Endothelial cell of umbilical vein (primary cell): ENCODE measurements at regions not wholly inside any gene's neighbourhood (a gene's known extent, or its start where the extent isn't known, plus 50 kb on each side); places are given as distances from the start of the nearest gene placed in this dataset.

Source experiments
- BruUV-seq: library from RNA; stranded (reverse); fragments of 400-500 nt; replicated peaks from 2 replicates; lab custom pipeline; 2021; lab: Mats Ljungman, UMichigan
- CTCF ChIA-PET: fragments of 300-600, 350-600 bp; sonication (Branson Sonifier 250); formaldehyde crosslinking; loops from one replicate; lab custom pipeline; 2021; ENCODE audit warnings: antibody characterized with exemption, inconsistent platforms; lab: Charles Lee
- POLR2A ChIA-PET: fragments of 300-600, 350-600 bp; sonication (Branson Sonifier 250); formaldehyde crosslinking; loops from one replicate; lab custom pipeline; 2021; ENCODE audit warnings: antibody characterized with exemption, inconsistent platforms; lab: Charles Lee
- DNase-seq: peaks from one replicate; pipeline ENCODE4 v3.0.0-alpha.2; 2011; ENCODE audit warnings: low read depth, low spot score
- FAIRE-seq: peaks from 2 replicates; lab custom pipeline; 2011; peaks lifted over from hg19 to GRCh38; lab: Jason Lieb, UNC
- H2AFZ ChIP-seq: 2 replicates; pipeline ENCODE4 v1.6.0; 2012; ENCODE audit warnings: low read depth, low read length, control low read depth, inconsistent platforms
- H3K27ac ChIP-seq: 2 replicates; pipeline ENCODE4 v1.5.1; 2011; ENCODE audit warnings: low read depth, mild to moderate bottlenecking, control low read depth, low read length, moderate library complexity; ENCODE audit not compliant: insufficient read depth
- H3K27me3 ChIP-seq, 2 experiments: 2 replicates each; pipeline versions ENCODE4 v1.6.0 to v1.6.1; 2011; ENCODE audit warnings: low read length in 2 of 2, mixed read lengths in 1 of 2; ENCODE audit not compliant: control insufficient read depth in 2 of 2, insufficient read depth in 2 of 2
- H3K36me3 ChIP-seq, 2 experiments: 2 replicates in 1 of 2; 3 replicates in 1 of 2; pipeline ENCODE4 v1.5.1; 2011; ENCODE audit warnings: low read length in 2 of 2, mild to moderate bottlenecking in 1 of 2, moderate library complexity in 1 of 2; ENCODE audit not compliant: control insufficient read depth in 2 of 2, insufficient read depth in 2 of 2; ENCODE audit errors: extremely low read depth in 1 of 2
- H3K4me1 ChIP-seq: 3 replicates; pipeline ENCODE4 v1.5.1; 2011; ENCODE audit warnings: mild to moderate bottlenecking, low read length; ENCODE audit not compliant: control insufficient read depth, insufficient read depth; ENCODE audit errors: extremely low read depth
- H3K4me2 ChIP-seq: 2 replicates; pipeline ENCODE4 v1.6.1; 2011; ENCODE audit warnings: low read length, control low read depth, mixed read lengths; ENCODE audit not compliant: insufficient read depth
- H3K4me3 ChIP-seq, 3 experiments: fragments of 200-600 bp in 1 of 3; sonication (generic), shearing (Covaris generic) in 1 of 3; replicated peaks in 1 of 3; 2 replicates each; pipeline ENCODE4 v1.5.1; 2011 to 2016; ENCODE audit warnings: control low read depth in 3 of 3, low read length in 3 of 3, mild to moderate bottlenecking in 2 of 3, inconsistent platforms in 1 of 3, low read depth in 1 of 3, moderate library complexity in 1 of 3; ENCODE audit not compliant: insufficient read depth in 1 of 3
- H3K79me2 ChIP-seq: 2 replicates; pipeline ENCODE4 v1.6.0; 2012; ENCODE audit warnings: low read length, inconsistent platforms; ENCODE audit not compliant: control insufficient read depth, insufficient read depth
- H3K9ac ChIP-seq: replicated peaks from 2 replicates; pipeline ENCODE3; 2011; ENCODE audit warnings: low read length, control low read depth; ENCODE audit not compliant: insufficient read depth; ENCODE audit errors: extremely low read depth
- H3K9me1 ChIP-seq: replicated peaks from 3 replicates; pipeline ENCODE4 v1.6.0; 2011; ENCODE audit warnings: mild to moderate bottlenecking, low read length; ENCODE audit not compliant: control insufficient read depth, insufficient read depth; ENCODE audit errors: extremely low read depth
- H3K9me3 ChIP-seq: replicated peaks from 2 replicates; pipeline ENCODE4 v1.5.1; 2012; ENCODE audit warnings: low read length, inconsistent platforms; ENCODE audit not compliant: control insufficient read depth, insufficient read depth
- H4K20me1 ChIP-seq: replicated peaks from 2 replicates; pipeline ENCODE3; 2011; ENCODE audit warnings: mild to moderate bottlenecking, low read length; ENCODE audit not compliant: control insufficient read depth, insufficient read depth; ENCODE audit errors: extremely low read depth
- EZH2 ChIP-seq: IDR thresholded peaks from 2 replicates; pipeline ENCODE4 v1.6.1; 2012; ENCODE audit warnings: borderline replicate concordance, low read depth, mild to moderate bottlenecking, moderate library complexity, low read length, inconsistent platforms; ENCODE audit not compliant: severe bottlenecking
- FOS ChIP-seq: IDR thresholded peaks from 2 replicates; pipeline ENCODE4 v1.6.1; 2011; ENCODE audit warnings: mild to moderate bottlenecking, low read length, moderate library complexity, borderline replicate concordance; ENCODE audit not compliant: insufficient read depth
- GATA2 ChIP-seq: IDR thresholded peaks from 2 replicates; pipeline ENCODE4 v1.7.0; 2011; ENCODE audit warnings: low read depth, mild to moderate bottlenecking, moderate library complexity, mixed read lengths, low read length; ENCODE audit not compliant: insufficient read length, insufficient read depth
- JUN ChIP-seq: IDR thresholded peaks from 2 replicates; pipeline ENCODE4 v1.6.1; 2011; ENCODE audit warnings: borderline replicate concordance, low read depth; ENCODE audit not compliant: insufficient read length, insufficient read depth
- MYC ChIP-seq: IDR thresholded peaks from one replicate; pipeline ENCODE4 v1.6.1; 2011; ENCODE audit warnings: mild to moderate bottlenecking, low read depth, low read length
- POLR2A ChIP-seq: IDR thresholded peaks from 2 replicates; pipeline ENCODE4 v1.6.1; 2012; ENCODE audit warnings: low read depth, mild to moderate bottlenecking, control low read depth, low read length
- POLR2AphosphoS5 ChIP-seq: IDR thresholded peaks from 2 replicates; pipeline ENCODE4 v1.6.1; 2012; ENCODE audit warnings: low read depth, mild to moderate bottlenecking, control low read depth, low read length, moderate library complexity; ENCODE audit not compliant: insufficient read depth
- dilution Hi-C: fragments of 300-500 bp; cut with MboI; formaldehyde crosslinking; loops from one replicate; pipeline ENCODE4 v1.15.0; 2019; ENCODE audit warnings: low sequenced_read_pairs; ENCODE audit not compliant: extremely low pct_ligation_motif_present
- intact Hi-C: fragments of 100-400 bp; cut with micrococcal nuclease; formaldehyde crosslinking; loops from one replicate; pipeline ENCODE4 v1.10.0; 2022
- TF ChIP-seq, protein P1 (sequence below): IDR thresholded peaks from 2 replicates; pipeline ENCODE4 v1.6.1; 2011; ENCODE audit not compliant: insufficient read depth, insufficient read length
- TF ChIP-seq, protein P2 (sequence below), 2 donors: IDR thresholded peaks; 1 replicate in 1 of 2; 2 replicates in 1 of 2; pipeline ENCODE4 v1.5.1; 2011; ENCODE audit warnings: low read length in 2 of 2, mild to moderate bottlenecking in 2 of 2, moderate library complexity in 2 of 2, control low read depth in 1 of 2, inconsistent platforms in 1 of 2, low read depth in 1 of 2; ENCODE audit not compliant: insufficient read depth in 1 of 2; ENCODE audit errors: extremely low read depth in 1 of 2

DNA sequence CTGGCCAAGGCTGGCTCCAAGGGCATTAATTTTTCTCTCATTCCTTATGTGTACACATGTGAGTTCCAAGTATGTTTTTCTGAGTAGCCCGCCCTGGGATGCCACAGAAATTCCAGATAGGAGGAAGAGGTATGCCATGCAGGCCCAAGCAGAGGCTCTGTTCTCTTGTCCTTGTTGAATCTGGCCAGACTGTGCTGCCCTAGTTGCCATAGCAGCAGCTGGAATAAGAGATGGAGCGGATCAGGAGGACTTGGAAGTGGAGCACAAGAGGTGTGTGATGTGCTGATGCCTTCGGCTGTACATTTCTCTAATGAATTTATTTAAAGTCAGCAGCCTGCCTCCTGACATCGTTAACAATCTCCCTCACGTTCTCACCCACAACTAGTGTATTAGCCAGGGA lies 235.6 kb upstream of the RPS23 start:
- H4K20me1 ChIP-seq, result no peaks in the 10 kb centered on the region
- H3K9ac ChIP-seq, result no peak overlapping the region
- H3K27me3 ChIP-seq, result no peaks in the 10 kb centered on the region
- intact Hi-C loops, result no loop called here
- H3K79me2 ChIP-seq, result no peaks in the 10 kb centered on the region
- dilution Hi-C loops, result no loop called here
- FAIRE-seq, result no peak
- CTCF ChIA-PET, result no interaction called here
- no peak overlapping the region for H3K27ac ChIP-seq
- no TSS peak for BruUV-seq
- DNase-seq, result no peak
- TF ChIP-seq GATA2, result no peak
- no peak for TF ChIP-seq POLR2AphosphoS5
- TF ChIP-seq JUN, result no peak
- TF ChIP-seq FOS, result no peak
- TF ChIP-seq MYC, result no peak
- TF ChIP-seq EZH2, result no peak
- TF ChIP-seq, protein P1, sequence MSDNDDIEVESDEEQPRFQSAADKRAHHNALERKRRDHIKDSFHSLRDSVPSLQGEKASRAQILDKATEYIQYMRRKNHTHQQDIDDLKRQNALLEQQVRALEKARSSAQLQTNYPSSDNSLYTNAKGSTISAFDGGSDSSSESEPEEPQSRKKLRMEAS, result no peak
- TF ChIP-seq POLR2A, result no peak
- TF ChIP-seq, protein P2, sequence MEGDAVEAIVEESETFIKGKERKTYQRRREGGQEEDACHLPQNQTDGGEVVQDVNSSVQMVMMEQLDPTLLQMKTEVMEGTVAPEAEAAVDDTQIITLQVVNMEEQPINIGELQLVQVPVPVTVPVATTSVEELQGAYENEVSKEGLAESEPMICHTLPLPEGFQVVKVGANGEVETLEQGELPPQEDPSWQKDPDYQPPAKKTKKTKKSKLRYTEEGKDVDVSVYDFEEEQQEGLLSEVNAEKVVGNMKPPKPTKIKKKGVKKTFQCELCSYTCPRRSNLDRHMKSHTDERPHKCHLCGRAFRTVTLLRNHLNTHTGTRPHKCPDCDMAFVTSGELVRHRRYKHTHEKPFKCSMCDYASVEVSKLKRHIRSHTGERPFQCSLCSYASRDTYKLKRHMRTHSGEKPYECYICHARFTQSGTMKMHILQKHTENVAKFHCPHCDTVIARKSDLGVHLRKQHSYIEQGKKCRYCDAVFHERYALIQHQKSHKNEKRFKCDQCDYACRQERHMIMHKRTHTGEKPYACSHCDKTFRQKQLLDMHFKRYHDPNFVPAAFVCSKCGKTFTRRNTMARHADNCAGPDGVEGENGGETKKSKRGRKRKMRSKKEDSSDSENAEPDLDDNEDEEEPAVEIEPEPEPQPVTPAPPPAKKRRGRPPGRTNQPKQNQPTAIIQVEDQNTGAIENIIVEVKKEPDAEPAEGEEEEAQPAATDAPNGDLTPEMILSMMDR (IDR thresholded peaks at IDR 0.05; ENCODE audit: extremely low read depth in 1 of 2, insufficient read depth in 1 of 2, low read depth in 1 of 2, low read length in 2 of 2), result no peak
- no peak overlapping the region for H2AFZ ChIP-seq
- H3K9me1 ChIP-seq, result no peaks in the 10 kb centered on the region
- H3K4me2 ChIP-seq, result no peak overlapping the region
- no peaks in the 10 kb centered on the region for H3K9me3 ChIP-seq
- POLR2A ChIA-PET, result interaction anchor here (0.7 kb wide), 1 partner anchor 167 kb away, joined by 3 read pairs; no protein-coding TSS in a partner anchor
- H3K4me3 ChIP-seq, result no peak overlapping the region
- H3K4me1 ChIP-seq, result no peaks in the 10 kb centered on the region
- H3K36me3 ChIP-seq, result no peaks in the 10 kb centered on the region
